OCI-LY1 (cell line): ENCODE measurements at regions not wholly inside any gene's neighbourhood (a gene's known extent, or its start where the extent isn't known, plus 50 kb on each side); places are given as distances from the start of the nearest gene placed in this dataset.

Source experiments
- H2AFZ ChIP-seq: fragments of 200-600 bp; sonication (generic), shearing (Covaris generic); 2 replicates; pipeline ENCODE4 v1.6.0; 2014; ENCODE audit warnings: antibody characterized with exemption, mild to moderate bottlenecking, low read length
- H3F3A ChIP-seq: fragments of 200-600 bp; sonication (generic), shearing (Covaris generic); 2 replicates; pipeline ENCODE4 v1.6.0; 2014; ENCODE audit warnings: mild to moderate bottlenecking, antibody characterized with exemption, low read length, moderate library complexity; ENCODE audit not compliant: insufficient read depth
- H3K27ac ChIP-seq: fragments of 200-600 bp; sonication (generic); 2 replicates; pipeline ENCODE4 v1.5.1; 2014; ENCODE audit warnings: low read length, mixed run types, mild to moderate bottlenecking, low read depth; ENCODE audit not compliant: poor library complexity, severe bottlenecking
- H3K27me3 ChIP-seq: fragments of 200-600 bp; sonication (generic); 2 replicates; pipeline ENCODE4 v1.6.0; 2014; ENCODE audit warnings: antibody characterized with exemption, mild to moderate bottlenecking, low read length, moderate library complexity; ENCODE audit not compliant: insufficient read depth
- H3K36me3 ChIP-seq: fragments of 200-600 bp; sonication (generic); 2 replicates; pipeline ENCODE4 v1.6.1; 2014; ENCODE audit warnings: mild to moderate bottlenecking, antibody characterized with exemption, low read length, moderate library complexity, mixed read lengths; ENCODE audit not compliant: insufficient read depth
- H3K4me1 ChIP-seq: fragments of 200-600 bp; sonication (generic); 2 replicates; pipeline ENCODE4 v1.5.1; 2014; ENCODE audit warnings: mild to moderate bottlenecking, low read length, moderate library complexity; ENCODE audit not compliant: insufficient read depth, severe bottlenecking
- H3K4me2 ChIP-seq: fragments of 200-600 bp; sonication (generic), shearing (Covaris generic); 2 replicates; pipeline ENCODE4 v1.6.1; 2014; ENCODE audit warnings: low read length
- H3K4me3 ChIP-seq: fragments of 200-600 bp; sonication (generic); 2 replicates; pipeline ENCODE4 v1.5.1; 2014; ENCODE audit warnings: low read length, low read depth, mild to moderate bottlenecking, mixed read lengths; ENCODE audit not compliant: poor library complexity, severe bottlenecking
- H3K79me2 ChIP-seq: fragments of 200-600 bp; shearing (Covaris generic); 2 replicates; pipeline ENCODE4 v1.6.1; 2016; ENCODE audit warnings: mixed run types, low read length, mixed read lengths; ENCODE audit not compliant: insufficient read depth
- H3K9ac ChIP-seq: fragments of 200-600 bp; sonication (generic), shearing (Covaris generic); 2 replicates; pipeline ENCODE4 v1.6.1; 2014; ENCODE audit warnings: mild to moderate bottlenecking, low read length, mixed read lengths
- H3K9me2 ChIP-seq: fragments of 200-600 bp; sonication (generic), shearing (Covaris generic); 2 replicates; pipeline ENCODE4 v1.6.1; 2014; ENCODE audit warnings: low read depth, mild to moderate bottlenecking, low read length, mixed read lengths
- H3K9me3 ChIP-seq: fragments of 200-600 bp; shearing (Covaris generic); 2 replicates; pipeline ENCODE4 v1.6.1; 2014; ENCODE audit warnings: low read length, mixed read lengths
- H4K20me1 ChIP-seq: fragments of 200-600 bp; sonication (generic), shearing (Covaris generic); 2 replicates; pipeline ENCODE4 v1.6.0; 2016; ENCODE audit warnings: mild to moderate bottlenecking, low read length; ENCODE audit not compliant: insufficient read depth
- CTCF ChIP-seq: fragments of 200-600 bp; sonication (generic), shearing (Covaris generic); IDR thresholded peaks from 2 replicates; pipeline ENCODE4 v1.5.1; 2017; ENCODE audit warnings: mild to moderate bottlenecking, antibody characterized with exemption, low read length, moderate library complexity, mixed read lengths
- EZH2 ChIP-seq: fragments of 200-600 bp; sonication (generic), shearing (Covaris generic); IDR thresholded peaks from 2 replicates; pipeline ENCODE4 v1.8.0; 2017; ENCODE audit warnings: borderline replicate concordance, mixed run types, mild to moderate bottlenecking, antibody characterized with exemption, low read length, moderate library complexity, mixed read lengths

DNA sequence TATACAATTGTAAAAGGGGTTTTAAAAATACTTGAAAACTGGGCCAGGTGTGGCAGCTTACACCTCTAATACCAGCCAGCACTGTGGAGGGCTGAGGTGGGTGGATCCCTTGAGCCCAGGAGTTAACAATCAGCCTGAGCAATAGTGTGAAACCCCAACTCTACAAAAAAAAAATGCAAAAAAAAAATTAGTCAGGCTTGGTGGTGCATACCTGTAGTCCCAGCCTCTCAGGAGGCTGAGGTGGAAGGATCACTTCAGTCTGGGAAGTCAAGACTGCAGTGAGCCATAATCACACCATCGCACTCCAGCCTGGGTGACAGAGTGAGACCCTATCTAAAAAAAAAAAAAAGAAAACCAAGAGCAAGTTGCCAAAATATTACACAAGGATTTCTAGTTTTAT, 182.7 kb downstream of the UBE2E3 start:
- H3K9me3 ChIP-seq = no peaks in the 10 kb centered on the region

GRCh38 chr2:181163691-181164090, 183.3 kb downstream of the UBE2E3 start:
- H3K4me3 ChIP-seq = no peak overlapping the region
- H3K27me3 ChIP-seq = no peaks in the 10 kb centered on the region
- TF ChIP-seq EZH2 (no peak), CTCF (no peak)
- no peak overlapping the region for H3K27ac ChIP-seq
- no peak overlapping the region for H3K9ac ChIP-seq
- no peaks in the 10 kb centered on the region for H4K20me1 ChIP-seq
- no peaks in the 10 kb centered on the region for H3K9me2 ChIP-seq
- H3K4me1 ChIP-seq = peaks cover 14% of the 10 kb centered on the region
- no peaks in the 10 kb centered on the region for H3K79me2 ChIP-seq
- no peaks in the 10 kb centered on the region for H3K9me3 ChIP-seq
- H3K36me3 ChIP-seq = no peaks in the 10 kb centered on the region
- H2AFZ ChIP-seq = no peak overlapping the region
- H3K4me2 ChIP-seq = no peak overlapping the region
- H3F3A ChIP-seq = no peaks in the 10 kb centered on the region

More for the DNA sequence above, 182.7 kb downstream of the UBE2E3 start:
- no peak overlapping the region for H2AFZ ChIP-seq
- H4K20me1 ChIP-seq = no peaks in the 10 kb centered on the region
- H3K27ac ChIP-seq = no peak overlapping the region
- TF ChIP-seq CTCF (no peak), EZH2 (no peak)
- H3K4me1 ChIP-seq = peaks cover 14% of the 10 kb centered on the region
- H3K9ac ChIP-seq = no peak overlapping the region
- H3K4me2 ChIP-seq = no peak overlapping the region
- H3F3A ChIP-seq = no peaks in the 10 kb centered on the region
- no peaks in the 10 kb centered on the region for H3K9me2 ChIP-seq
- no peak overlapping the region for H3K4me3 ChIP-seq
- no peaks in the 10 kb centered on the region for H3K36me3 ChIP-seq
- no peaks in the 10 kb centered on the region for H3K27me3 ChIP-seq
- H3K79me2 ChIP-seq = no peaks in the 10 kb centered on the region

DNA sequence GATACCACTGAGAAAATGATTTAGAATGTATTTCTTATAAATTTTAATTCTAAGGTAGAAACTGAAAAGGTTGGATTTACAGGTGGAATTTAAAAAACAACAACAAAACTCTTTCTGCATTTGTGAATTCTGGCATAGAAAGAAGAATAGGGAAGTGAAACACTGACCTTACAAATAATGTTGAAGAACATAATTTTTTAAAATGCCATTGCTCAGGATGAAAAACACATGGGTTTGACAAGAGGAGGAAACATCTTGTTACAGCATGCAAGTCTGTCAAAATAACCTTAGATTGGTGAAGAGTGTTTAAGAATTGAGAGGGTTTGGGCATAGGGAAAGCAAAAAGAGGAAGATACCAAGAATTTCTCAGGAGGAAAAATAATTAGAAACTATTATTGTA, 184.3 kb downstream of the UBE2E3 start:
- no peaks in the 10 kb centered on the region for H3F3A ChIP-seq
- H3K4me1 ChIP-seq = peaks cover 14% of the 10 kb centered on the region
- H3K4me3 ChIP-seq = no peak overlapping the region
- H3K9me2 ChIP-seq = no peaks in the 10 kb centered on the region
- no peaks in the 10 kb centered on the region for H3K79me2 ChIP-seq
- no peaks in the 10 kb centered on the region for H3K36me3 ChIP-seq
- H2AFZ ChIP-seq = no peak overlapping the region
- no peak overlapping the region for H3K9ac ChIP-seq
- H3K4me2 ChIP-seq = no peak overlapping the region
- TF ChIP-seq EZH2 = no peak
- no peaks in the 10 kb centered on the region for H3K27me3 ChIP-seq
- no peaks in the 10 kb centered on the region for H3K9me3 ChIP-seq
- H4K20me1 ChIP-seq = no peaks in the 10 kb centered on the region
- H3K27ac ChIP-seq = peak overlapping the region; percentile 31

DNA sequence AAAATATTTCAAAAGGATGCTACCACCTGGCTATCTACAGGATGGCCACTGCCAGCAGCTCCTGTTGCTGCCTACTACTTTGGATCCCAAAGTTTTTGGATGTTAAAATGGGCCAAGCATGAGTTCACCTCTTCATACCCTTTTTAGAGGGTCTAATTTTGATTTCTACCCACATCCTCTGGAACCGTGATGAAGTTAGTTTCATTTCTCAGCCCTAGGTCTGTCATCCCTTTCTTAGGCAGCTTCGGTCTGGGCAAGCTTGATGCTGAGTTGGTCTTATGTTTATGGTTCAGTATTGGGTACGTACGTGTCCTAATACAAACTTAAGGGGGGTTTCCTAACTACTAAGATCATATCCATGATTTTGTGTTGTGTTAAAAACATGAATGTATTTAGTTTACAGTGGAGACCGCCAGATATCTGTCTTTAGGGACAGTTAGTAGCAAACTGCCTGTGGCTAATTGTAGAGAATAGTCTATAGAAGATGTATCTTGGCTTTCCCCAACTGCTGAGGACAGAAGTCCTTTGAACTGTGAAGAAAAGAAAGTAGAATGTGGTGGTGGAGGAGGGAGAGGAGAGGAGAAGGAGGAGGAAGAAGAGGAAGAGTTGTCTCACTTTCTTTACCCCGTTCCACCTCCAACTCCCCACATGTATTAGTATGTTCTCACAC, 184.9 kb downstream of the UBE2E3 start:
- H3K4me1 ChIP-seq = peaks cover 14% of the 10 kb centered on the region
- H2AFZ ChIP-seq = 0 out of 2 replicates have a peak overlapping the region, but pooled peaks have one; percentile 8
- H4K20me1 ChIP-seq = no peaks in the 10 kb centered on the region
- H3K9me2 ChIP-seq = no peaks in the 10 kb centered on the region
- H3K4me2 ChIP-seq = no peak overlapping the region
- H3K36me3 ChIP-seq = no peaks in the 10 kb centered on the region
- no peaks in the 10 kb centered on the region for H3K9me3 ChIP-seq
- H3K27ac ChIP-seq = peak overlapping the region; percentile 31
- no peaks in the 10 kb centered on the region for H3F3A ChIP-seq
- H3K79me2 ChIP-seq = no peaks in the 10 kb centered on the region
- TF ChIP-seq CTCF = no peak
- no peak for TF ChIP-seq EZH2
- H3K9ac ChIP-seq = no peak overlapping the region
- no peaks in the 10 kb centered on the region for H3K27me3 ChIP-seq
- H3K4me3 ChIP-seq = no peak overlapping the region
